Glutamatergic neuron (in vitro differentiated cells): ENCODE measurements at regions not wholly inside any gene's neighbourhood (a gene's known extent, or its start where the extent isn't known, plus 50 kb on each side); places are given as distances from the start of the nearest gene placed in this dataset.
"Not testable (repeated sequence)": the region's sequence is repeated elsewhere in the genome, so short reads cannot be mapped to it uniquely, and the experiment has no call there.

Experiments used
- DNase-seq: peaks from one replicate; pipeline ENCODE4 v3.0.0; 2022
- H3K27ac Mint-ChIP-seq: one replicate; pipeline ENCODE4 v1.8.0; 2020; ENCODE audit warnings: mild to moderate bottlenecking, mixed read lengths, inconsistent platforms; ENCODE audit not compliant: unreplicated experiment
- H3K27me3 Mint-ChIP-seq: one replicate; pipeline ENCODE4 v1.8.0; 2020; ENCODE audit warnings: mild to moderate bottlenecking, moderate library complexity, mixed read lengths, inconsistent platforms; ENCODE audit not compliant: unreplicated experiment
- H3K36me3 Mint-ChIP-seq: one replicate; pipeline ENCODE4 v1.8.0; 2020; ENCODE audit warnings: mild to moderate bottlenecking, mixed read lengths, inconsistent platforms; ENCODE audit not compliant: unreplicated experiment
- H3K4me1 Mint-ChIP-seq: one replicate; pipeline ENCODE4 v1.8.0; 2020; ENCODE audit warnings: mild to moderate bottlenecking, low read depth, mixed read lengths, inconsistent platforms; ENCODE audit not compliant: unreplicated experiment
- H3K4me3 Mint-ChIP-seq: one replicate; pipeline ENCODE4 v1.8.0; 2020; ENCODE audit warnings: mild to moderate bottlenecking, mixed read lengths, inconsistent platforms; ENCODE audit not compliant: unreplicated experiment
- H3K9me3 Mint-ChIP-seq: one replicate; pipeline ENCODE4 v1.8.0; 2020; ENCODE audit warnings: mild to moderate bottlenecking, moderate library complexity, mixed read lengths, inconsistent platforms; ENCODE audit not compliant: unreplicated experiment
- TF ChIP-seq, protein P1 (sequence below): fragments of 200-600 bp; sonication (generic); IDR thresholded peaks from one replicate; pipeline ENCODE4 v1.5.0; 2021; ENCODE audit not compliant: partially characterized antibody, unreplicated experiment

DNA sequence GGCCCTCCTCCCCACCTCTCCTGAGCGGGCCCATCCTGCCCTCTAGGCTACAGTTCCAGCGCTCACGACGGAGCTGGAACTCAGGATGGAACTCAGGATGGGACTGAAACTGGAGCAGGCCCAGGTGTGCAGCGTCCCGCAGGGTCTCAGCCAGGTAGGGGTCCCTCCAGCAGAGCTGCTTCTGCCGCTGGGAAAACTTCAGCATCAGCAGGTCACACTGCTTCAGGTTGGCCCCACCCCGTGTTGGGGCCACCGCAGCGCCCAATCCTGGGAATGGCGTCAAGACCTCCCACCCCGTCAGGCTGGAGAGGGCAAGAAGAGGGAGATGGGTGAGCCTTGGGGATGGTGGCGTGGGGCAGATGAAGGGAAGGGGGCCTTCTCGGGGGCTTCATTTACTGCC lies 62.6 kb upstream of the TMEM97 start:
- no peak overlapping the region for H3K27ac Mint-ChIP-seq

DNA sequence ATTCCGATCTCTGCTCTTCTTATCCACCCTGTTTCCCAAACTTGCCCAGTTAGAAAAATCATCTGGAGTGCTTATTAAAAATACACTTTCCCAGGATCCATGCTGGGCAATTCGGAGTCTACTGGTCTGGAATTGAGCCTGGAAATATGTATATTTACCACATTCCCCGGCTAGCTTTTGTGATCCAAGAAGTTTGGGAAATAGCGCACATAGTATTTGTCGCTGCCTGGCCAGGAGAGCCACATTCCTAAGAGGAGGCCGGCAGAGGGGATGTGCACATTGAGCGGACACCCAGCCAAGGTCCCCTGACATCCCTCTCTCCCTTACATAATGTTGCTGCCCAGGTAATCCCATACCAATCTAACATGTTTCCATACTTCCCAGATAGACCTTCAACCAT lies 62.1 kb upstream of the TMEM97 start:
- TF ChIP-seq, protein P1, sequence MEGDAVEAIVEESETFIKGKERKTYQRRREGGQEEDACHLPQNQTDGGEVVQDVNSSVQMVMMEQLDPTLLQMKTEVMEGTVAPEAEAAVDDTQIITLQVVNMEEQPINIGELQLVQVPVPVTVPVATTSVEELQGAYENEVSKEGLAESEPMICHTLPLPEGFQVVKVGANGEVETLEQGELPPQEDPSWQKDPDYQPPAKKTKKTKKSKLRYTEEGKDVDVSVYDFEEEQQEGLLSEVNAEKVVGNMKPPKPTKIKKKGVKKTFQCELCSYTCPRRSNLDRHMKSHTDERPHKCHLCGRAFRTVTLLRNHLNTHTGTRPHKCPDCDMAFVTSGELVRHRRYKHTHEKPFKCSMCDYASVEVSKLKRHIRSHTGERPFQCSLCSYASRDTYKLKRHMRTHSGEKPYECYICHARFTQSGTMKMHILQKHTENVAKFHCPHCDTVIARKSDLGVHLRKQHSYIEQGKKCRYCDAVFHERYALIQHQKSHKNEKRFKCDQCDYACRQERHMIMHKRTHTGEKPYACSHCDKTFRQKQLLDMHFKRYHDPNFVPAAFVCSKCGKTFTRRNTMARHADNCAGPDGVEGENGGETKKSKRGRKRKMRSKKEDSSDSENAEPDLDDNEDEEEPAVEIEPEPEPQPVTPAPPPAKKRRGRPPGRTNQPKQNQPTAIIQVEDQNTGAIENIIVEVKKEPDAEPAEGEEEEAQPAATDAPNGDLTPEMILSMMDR = no peak
- peaks cover 7% of the 10 kb centered on the region for H3K27me3 Mint-ChIP-seq

More for the DNA sequence above, 62.6 kb upstream of the TMEM97 start:
- TF ChIP-seq, protein P1 = no peak
- Mint-ChIP-seq H3K9me3 (peaks cover 7% of the 10 kb centered on the region), H3K4me3 (no peak overlapping the region), H3K4me1 (no peaks in the 10 kb centered on the region), H3K27me3 (peaks cover 9% of the 10 kb centered on the region), H3K36me3 (peaks cover 6% of the 10 kb centered on the region)
- no peak for DNase-seq

DNA sequence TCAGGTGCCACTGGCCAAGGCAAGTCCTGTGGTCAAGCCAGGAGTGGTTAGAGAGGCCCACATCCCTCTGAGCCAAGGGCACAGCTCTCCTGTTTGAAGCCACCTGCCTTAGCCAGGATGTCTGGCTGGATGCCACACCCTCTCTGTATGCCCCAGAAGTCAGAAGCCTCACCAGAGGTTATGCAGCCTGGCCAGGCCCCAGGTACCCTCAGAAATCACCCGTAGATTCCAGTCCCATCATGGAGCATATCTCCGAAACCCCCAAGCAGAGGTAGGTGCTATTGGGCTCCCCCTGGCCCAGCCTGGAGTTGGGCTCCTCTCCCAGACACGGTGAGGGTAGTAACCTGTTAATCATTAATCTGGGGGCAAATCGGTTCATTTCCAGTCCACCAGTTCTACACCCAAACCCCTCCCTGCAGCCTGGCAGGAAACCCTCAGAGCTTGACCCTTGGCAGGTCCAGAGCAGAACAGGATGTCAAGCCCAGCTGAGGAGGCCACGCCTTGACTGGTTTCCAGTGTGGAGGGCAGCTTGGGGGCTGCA lies 60.6 kb upstream of the TMEM97 start:
- Mint-ChIP-seq H3K4me3 (no peak overlapping the region), H3K27me3 (peaks cover 4% of the 10 kb centered on the region), H3K9me3 (peaks cover 6% of the 10 kb centered on the region), H3K27ac (no peak overlapping the region), H3K36me3 (peaks cover 14% of the 10 kb centered on the region), H3K4me1 (no peaks in the 10 kb centered on the region)
- TF ChIP-seq, protein P1 = no peak
- no peak for DNase-seq

More for the DNA sequence above, 62.1 kb upstream of the TMEM97 start:
- DNase-seq = no peak
- H3K4me3 Mint-ChIP-seq = no peak overlapping the region
- H3K4me1 Mint-ChIP-seq = no peaks in the 10 kb centered on the region
- H3K27ac Mint-ChIP-seq = no peak overlapping the region
- H3K36me3 Mint-ChIP-seq = peaks cover 8% of the 10 kb centered on the region
- H3K9me3 Mint-ChIP-seq = peaks cover 4% of the 10 kb centered on the region

DNA sequence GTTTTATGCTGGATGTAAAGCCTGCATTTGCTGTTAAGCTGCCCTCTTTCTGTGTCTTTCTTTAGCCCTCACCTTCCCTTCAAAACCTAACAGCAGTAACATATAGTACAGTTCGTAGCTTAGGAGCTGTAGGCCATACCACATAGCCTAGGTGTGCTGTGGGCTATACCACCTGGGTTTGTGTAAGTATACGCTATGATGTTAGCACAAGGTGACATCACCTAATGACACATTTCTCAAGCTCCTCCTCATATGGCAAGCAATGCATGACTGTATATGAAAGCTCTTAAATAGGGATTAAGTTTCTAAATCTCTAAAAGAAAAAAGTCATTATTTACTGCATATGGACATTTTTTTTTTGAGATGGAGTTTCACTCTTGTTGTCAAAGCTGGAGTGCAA lies 57.8 kb upstream of the TMEM97 start:
- DNase-seq = no peak
- no peak overlapping the region for H3K27ac Mint-ChIP-seq
- H3K4me1 Mint-ChIP-seq = no peaks in the 10 kb centered on the region
- H3K9me3 Mint-ChIP-seq = peaks cover 6% of the 10 kb centered on the region
- H3K27me3 Mint-ChIP-seq = peaks cover 4% of the 10 kb centered on the region
- TF ChIP-seq, protein P1 = no peak
- no peak overlapping the region for H3K4me3 Mint-ChIP-seq
- H3K36me3 Mint-ChIP-seq = peaks cover 14% of the 10 kb centered on the region

DNA sequence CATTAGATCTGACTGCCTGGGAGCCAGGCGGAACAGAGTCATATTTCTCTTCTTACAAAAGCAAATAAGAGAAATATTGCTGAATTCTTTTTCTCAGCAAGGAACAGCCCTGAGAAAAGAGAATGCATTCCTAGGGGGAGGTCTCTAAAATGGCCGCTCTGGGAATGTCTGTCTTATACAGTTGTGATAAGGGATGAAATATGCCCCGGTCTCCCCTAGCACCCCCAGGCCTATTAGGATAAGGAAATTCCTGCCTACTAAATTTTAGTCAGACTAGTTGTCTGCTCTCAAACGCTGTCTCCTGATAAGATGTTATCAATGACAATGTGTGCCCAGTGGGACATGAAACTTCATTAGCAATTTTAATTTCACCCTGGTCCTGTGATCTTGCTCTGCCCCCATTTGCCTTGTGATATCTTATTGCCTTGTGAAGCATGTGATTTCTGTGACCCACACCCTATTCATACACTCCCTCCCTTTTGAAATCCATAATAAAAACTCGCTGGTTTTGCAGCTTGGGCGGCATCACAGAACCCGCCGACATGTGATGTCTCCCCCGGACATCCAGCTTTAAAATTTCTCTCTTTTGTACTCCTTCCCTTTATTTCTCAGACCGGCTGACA lies 56.8 kb upstream of the TMEM97 start:
- Mint-ChIP-seq H3K9me3 (peaks cover 11% of the 10 kb centered on the region), H3K36me3 (peaks cover 18% of the 10 kb centered on the region)
- H3K4me1 Mint-ChIP-seq, H3K4me3 Mint-ChIP-seq, DNase-seq, H3K27me3 Mint-ChIP-seq, H3K27ac Mint-ChIP-seq: not testable (repeated sequence)

DNA sequence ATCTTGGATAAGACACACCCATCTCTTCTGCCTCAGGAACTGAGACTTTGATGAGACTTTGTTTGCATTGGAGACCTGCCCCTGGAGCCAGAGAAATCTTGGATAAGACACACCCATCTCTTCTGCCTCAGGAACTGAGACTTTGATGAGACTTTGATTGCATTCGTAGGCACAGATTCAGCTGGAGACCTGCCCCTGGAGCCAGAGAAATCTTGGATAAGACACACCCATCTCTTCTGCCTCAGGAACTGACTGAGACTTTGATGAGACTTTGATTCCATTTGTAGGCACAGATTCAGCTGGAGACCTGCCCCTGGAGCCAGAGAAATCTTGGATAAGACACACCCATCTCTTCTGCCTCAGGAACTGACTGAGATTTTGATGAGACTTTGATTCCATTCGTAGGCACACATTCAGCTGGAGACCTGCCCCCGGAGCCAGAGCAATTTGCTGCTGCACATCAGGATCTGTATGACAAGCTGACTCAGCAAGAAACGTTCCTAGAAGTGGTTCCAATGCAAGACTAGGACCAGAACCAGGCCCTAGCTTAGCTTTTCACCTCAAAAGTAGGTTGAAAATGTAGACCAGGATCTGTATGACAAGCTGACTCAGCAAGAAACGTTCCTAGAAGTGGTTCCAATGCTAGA lies 54.0 kb upstream of the TMEM97 start:
- not testable (repeated sequence) for H3K27me3 Mint-ChIP-seq, H3K4me3 Mint-ChIP-seq, H3K27ac Mint-ChIP-seq, DNase-seq, H3K4me1 Mint-ChIP-seq
- Mint-ChIP-seq H3K9me3 (peaks cover 14% of the 10 kb centered on the region), H3K36me3 (peaks cover 21% of the 10 kb centered on the region)

DNA sequence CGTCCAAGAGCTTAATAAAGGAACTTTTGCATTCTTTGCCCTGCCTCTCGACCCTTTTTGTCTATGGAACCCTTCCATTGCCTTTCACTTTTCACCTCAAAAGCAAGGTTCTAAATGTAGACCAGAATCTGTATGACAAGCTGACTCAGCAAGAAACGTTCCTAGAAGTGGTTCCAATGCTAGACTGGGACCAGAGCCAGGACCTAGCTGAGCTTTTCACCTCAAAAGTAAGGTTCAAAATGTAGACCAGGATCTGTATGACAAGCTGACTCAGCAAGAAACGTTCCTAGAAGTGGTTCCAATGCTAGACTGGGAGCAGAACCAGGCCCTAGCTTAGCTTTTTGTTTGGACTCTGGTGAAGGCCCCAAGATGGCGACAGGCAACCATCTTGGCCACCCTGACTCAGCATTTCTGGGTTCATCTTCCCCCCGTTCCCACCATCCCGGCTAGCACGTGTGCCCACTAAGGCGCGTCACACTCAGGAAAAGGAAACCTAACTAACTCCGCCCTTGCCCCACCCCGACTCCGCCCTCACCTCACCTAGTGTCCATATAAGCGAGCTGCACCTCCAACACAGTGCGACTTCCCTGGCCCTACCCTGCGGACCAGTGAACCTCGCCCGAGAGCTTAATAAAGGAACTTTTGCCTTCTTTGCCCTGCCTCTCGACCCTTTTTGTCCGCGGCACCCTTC lies 53.0 kb upstream of the TMEM97 start:
- H3K36me3 Mint-ChIP-seq = peaks cover 17% of the 10 kb centered on the region
- not testable (repeated sequence) for H3K4me3 Mint-ChIP-seq, H3K27me3 Mint-ChIP-seq, DNase-seq, H3K4me1 Mint-ChIP-seq
- H3K27ac Mint-ChIP-seq = peak overlapping the region; percentile 12
- H3K9me3 Mint-ChIP-seq = peaks cover 11% of the 10 kb centered on the region

DNA sequence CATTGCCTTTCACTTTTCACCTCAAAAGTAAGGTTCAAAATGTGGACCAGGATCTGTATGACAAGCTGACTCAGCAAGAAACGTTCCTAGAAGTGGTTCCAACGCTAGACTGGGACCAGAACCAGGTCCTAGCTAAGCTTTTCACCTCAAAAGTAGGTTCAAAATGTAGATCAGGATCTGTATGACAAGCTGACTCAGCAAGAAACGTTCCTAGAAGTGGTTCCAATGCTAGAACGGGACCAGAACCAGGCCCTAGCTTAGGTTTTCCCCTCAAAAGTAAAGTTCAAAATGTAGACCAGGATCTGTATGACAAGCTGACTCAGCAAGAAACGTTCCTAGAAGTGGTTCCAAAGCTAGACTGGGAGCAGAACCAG lies 52.5 kb upstream of the TMEM97 start:
- H3K27me3 Mint-ChIP-seq, H3K9me3 Mint-ChIP-seq, H3K27ac Mint-ChIP-seq, DNase-seq, H3K4me3 Mint-ChIP-seq, H3K4me1 Mint-ChIP-seq: not testable (repeated sequence)
- H3K36me3 Mint-ChIP-seq = peaks cover 17% of the 10 kb centered on the region
